Left ventricle myocardium inferior (tissue), 1 donor: ENCODE measurements at regions not wholly inside any gene's neighbourhood (a gene's known extent, or its start where the extent isn't known, plus 50 kb on each side); places are given as distances from the start of the nearest gene placed in this dataset.
A peak's percentile ranks its signal among the peaks of the same experiment; 100 is the strongest.

ENCODE experiments used
- DNase-seq: peaks from one replicate; pipeline ENCODE4 v3.0.0-alpha.2; 2020
- H3K27ac ChIP-seq: fragments of 200-600 bp; replicated peaks from 2 replicates; pipeline ENCODE4 v1.8.0; 2021
- H3K27me3 ChIP-seq: fragments of 200-600 bp; 2 replicates; pipeline ENCODE4 v1.8.0; 2021; ENCODE audit warnings: low read depth
- H3K36me3 ChIP-seq: fragments of 200-600 bp; 2 replicates; pipeline ENCODE4 v1.8.0; 2021
- H3K4me1 ChIP-seq: fragments of 200-600 bp; 2 replicates; pipeline ENCODE4 v1.8.0; 2021
- H3K4me3 ChIP-seq: fragments of 200-600 bp; 2 replicates; pipeline ENCODE4 v1.8.0; 2021; ENCODE audit warnings: mild to moderate bottlenecking, moderate library complexity
- H3K9me3 ChIP-seq: fragments of 200-600 bp; replicated peaks from 2 replicates; pipeline ENCODE4 v1.8.0; 2021
- intact Hi-C: fragments of 100-400 bp; cut with micrococcal nuclease; formaldehyde crosslinking; loops from one replicate; pipeline ENCODE4 v1.11.0; 2022
- TF ChIP-seq, protein P1 (sequence below): fragments of 200-600 bp; IDR thresholded peaks from 2 replicates; pipeline ENCODE4 v1.8.0; 2021; ENCODE audit warnings: antibody characterized with exemption, mild to moderate bottlenecking, borderline replicate concordance
- donor health status: DM: no; HTN: yes; CAD: no; lungs with severe emphysema.

DNA sequence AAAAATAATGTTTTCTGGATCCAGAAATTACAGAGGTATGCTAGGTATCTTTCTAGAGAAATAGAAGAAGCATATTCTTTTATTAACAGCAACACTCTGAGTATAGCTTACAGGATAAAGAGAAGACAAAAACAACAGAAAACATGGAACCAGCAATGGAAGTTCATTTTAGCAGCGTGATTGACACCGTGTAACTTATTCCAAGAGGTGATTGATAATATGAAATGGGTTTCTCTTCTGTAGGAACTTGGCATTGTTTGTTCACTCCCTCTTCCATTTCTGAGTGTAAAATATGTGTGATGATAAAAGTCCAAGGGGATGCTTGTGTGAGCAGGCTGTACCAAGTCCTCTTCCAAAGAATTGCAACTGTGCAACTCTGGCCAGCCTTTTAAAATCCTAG is 303.0 kb downstream of the COL12A1 start:
- no peak overlapping the region for H3K27ac ChIP-seq
- intact Hi-C loops: no loop called here

DNA sequence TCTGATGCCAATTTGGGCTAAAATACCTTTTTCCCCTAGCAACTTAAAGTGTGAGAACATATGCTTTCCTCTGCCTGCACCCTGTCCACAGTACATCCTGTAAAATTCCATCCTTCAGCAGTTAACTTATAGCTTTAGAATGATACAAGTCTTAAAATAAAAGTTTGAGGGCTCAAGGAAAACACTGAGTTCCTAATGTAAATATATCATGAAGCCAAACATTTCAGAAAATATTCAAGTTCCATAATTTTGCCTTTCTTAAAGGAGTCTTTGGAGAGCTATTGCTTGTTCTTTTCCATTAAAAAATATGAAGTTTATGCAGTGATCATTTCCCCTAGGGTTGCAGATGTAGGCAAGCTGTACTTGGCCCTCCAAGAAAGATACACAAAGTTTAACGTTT is 303.8 kb downstream of the COL12A1 start:
- Histone ChIP-seq H3K27ac (no peak overlapping the region), H3K9me3 (peaks cover 62% of the 10 kb centered on the region), H3K4me1 (no peaks in the 10 kb centered on the region), H3K27me3 (no peaks in the 10 kb centered on the region), H3K36me3 (no peaks in the 10 kb centered on the region), H3K4me3 (no peak overlapping the region)
- intact Hi-C loops: no loop called here
- TF ChIP-seq, protein P1, sequence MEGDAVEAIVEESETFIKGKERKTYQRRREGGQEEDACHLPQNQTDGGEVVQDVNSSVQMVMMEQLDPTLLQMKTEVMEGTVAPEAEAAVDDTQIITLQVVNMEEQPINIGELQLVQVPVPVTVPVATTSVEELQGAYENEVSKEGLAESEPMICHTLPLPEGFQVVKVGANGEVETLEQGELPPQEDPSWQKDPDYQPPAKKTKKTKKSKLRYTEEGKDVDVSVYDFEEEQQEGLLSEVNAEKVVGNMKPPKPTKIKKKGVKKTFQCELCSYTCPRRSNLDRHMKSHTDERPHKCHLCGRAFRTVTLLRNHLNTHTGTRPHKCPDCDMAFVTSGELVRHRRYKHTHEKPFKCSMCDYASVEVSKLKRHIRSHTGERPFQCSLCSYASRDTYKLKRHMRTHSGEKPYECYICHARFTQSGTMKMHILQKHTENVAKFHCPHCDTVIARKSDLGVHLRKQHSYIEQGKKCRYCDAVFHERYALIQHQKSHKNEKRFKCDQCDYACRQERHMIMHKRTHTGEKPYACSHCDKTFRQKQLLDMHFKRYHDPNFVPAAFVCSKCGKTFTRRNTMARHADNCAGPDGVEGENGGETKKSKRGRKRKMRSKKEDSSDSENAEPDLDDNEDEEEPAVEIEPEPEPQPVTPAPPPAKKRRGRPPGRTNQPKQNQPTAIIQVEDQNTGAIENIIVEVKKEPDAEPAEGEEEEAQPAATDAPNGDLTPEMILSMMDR: no peak
- DNase-seq: no peak

More for the DNA sequence above, 303.0 kb downstream of the COL12A1 start:
- Histone ChIP-seq H3K36me3 (no peaks in the 10 kb centered on the region), H3K4me3 (no peak overlapping the region), H3K27me3 (no peaks in the 10 kb centered on the region), H3K9me3 (peaks cover 54% of the 10 kb centered on the region), H3K4me1 (no peaks in the 10 kb centered on the region)
- DNase-seq: no peak
- TF ChIP-seq, protein P1: no peak

DNA sequence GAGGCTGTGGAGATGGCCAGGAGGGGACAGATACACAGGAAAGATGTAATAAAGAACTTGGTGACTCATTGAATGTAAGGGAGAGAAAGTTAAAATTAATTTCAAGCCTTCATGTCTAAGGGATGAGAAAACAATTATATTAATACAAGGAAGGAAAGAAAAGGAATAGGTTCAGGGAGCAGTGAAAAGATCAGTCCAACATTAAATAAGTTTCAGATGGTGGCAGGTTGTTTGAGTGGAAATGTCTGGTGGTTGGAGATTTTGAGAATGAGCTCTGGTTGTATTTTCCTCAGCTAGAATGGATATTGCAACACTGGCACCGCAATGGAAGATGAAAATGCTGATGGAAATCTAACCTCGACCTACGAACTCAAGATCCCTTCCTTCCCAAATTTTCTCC is 304.3 kb downstream of the COL12A1 start:
- Histone ChIP-seq H3K27me3 (no peaks in the 10 kb centered on the region), H3K9me3 (peaks cover 67% of the 10 kb centered on the region), H3K36me3 (no peaks in the 10 kb centered on the region), H3K27ac (no peak overlapping the region), H3K4me3 (no peak overlapping the region), H3K4me1 (no peaks in the 10 kb centered on the region)
- TF ChIP-seq, protein P1: no peak
- DNase-seq: no peak
- intact Hi-C loops: no loop called here

DNA sequence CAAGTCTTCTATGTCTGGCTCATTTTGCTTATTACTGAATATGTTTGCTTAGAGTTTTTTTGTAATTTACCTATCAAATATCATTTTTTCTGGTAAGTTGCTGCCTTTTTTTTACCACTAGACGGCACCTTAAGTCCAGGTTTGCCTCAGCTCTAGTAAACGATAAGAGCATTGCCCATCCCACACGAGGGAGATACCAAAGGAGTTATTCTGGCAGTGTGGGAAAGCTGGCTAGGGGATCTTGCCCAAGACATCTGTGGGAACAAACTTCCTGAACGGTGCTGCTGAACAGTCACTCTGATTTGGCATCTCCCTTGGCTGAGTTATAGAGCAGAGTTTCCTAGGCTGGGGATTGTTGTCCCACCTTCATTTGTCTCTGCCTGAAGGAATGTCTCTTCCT is 306.4 kb downstream of the COL12A1 start:
- H3K4me1 ChIP-seq: no peaks in the 10 kb centered on the region
- no peak for DNase-seq
- H3K36me3 ChIP-seq: no peaks in the 10 kb centered on the region
- TF ChIP-seq, protein P1: no peak
- no peaks in the 10 kb centered on the region for H3K27me3 ChIP-seq
- intact Hi-C loops: no loop called here
- H3K27ac ChIP-seq: no peak overlapping the region
- H3K9me3 ChIP-seq: peaks cover 72% of the 10 kb centered on the region
- no peak overlapping the region for H3K4me3 ChIP-seq

DNA sequence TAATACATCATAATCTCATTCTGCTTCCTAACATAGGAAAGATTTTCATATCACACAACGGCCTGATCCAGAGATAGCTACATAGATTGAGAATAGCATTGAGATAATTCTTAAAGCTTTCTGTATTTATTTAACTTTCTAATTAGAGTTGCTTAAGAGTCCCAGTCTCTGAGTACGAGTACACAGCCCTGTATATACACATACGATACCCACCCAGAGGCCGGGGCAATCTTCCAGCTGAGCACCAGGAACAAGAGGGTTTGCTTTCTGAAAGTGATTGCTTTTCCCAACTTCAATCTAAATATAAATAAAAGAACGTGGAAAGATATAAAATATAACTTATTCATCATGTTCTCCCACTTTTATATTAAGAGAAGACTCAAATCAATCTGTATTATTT is 313.8 kb downstream of the COL12A1 start:
- peaks cover 32% of the 10 kb centered on the region for H3K9me3 ChIP-seq
- no peak for DNase-seq
- TF ChIP-seq, protein P1: no peak
- peaks cover 9% of the 10 kb centered on the region for H3K4me1 ChIP-seq
- H3K36me3 ChIP-seq: no peaks in the 10 kb centered on the region
- no peaks in the 10 kb centered on the region for H3K27me3 ChIP-seq
- H3K27ac ChIP-seq: peak overlapping the region; percentile 62
- intact Hi-C loops: no loop called here
- H3K4me3 ChIP-seq: no peak overlapping the region
